ENCODE measurements at regions not wholly inside any gene's neighbourhood (a gene's known extent, or its start where the extent isn't known, plus 50 kb on each side); places are given as distances from the start of the nearest gene placed in this dataset.

DNA sequence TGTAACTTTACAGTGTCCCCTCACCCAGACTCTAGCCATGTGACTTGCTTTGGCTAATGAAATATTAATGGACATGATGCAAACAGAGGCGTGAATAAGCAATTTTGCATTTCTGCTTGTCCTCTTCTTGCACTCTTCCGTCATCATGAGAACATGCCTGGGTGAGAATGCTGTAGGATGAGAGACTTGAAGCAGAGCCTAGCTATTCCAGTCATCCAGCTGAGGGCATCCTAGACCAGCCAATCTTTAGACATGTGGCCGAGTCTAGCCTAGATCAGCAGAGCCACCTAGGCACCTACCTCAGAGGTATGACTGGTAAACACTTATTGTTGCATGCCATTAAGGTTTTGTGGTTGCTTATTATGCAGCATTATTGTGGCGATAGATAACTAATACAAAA is 450.5 kb upstream of the AZI2 start:
- TF ChIP-seq EP300 (IDR thresholded peaks at IDR 0.05) = no peak
- no peak for TF ChIP-seq POLR2A (IDR thresholded peaks at IDR 0.05)
